Ectodermal cell (in vitro differentiated cells): ENCODE measurements at regions not wholly inside any gene's neighbourhood (a gene's known extent, or its start where the extent isn't known, plus 50 kb on each side); places are given as distances from the start of the nearest gene placed in this dataset.
"Not testable (repeated sequence)": the region's sequence is repeated elsewhere in the genome, so short reads cannot be mapped to it uniquely, and the experiment has no call there.

Experiments used
- H3K27ac ChIP-seq: 2 replicates; pipeline ENCODE4 v1.7.0; 2013; ENCODE audit warnings: mild to moderate bottlenecking, low read depth, low read length; ENCODE audit not compliant: insufficient read depth, poor library complexity, severe bottlenecking
- H3K27me3 ChIP-seq: 2 replicates; pipeline ENCODE4 v1.7.0; 2013; ENCODE audit warnings: mild to moderate bottlenecking, low read length; ENCODE audit not compliant: insufficient read depth, control insufficient read depth, poor library complexity, severe bottlenecking
- H3K36me3 ChIP-seq: one replicate; pipeline ENCODE4 v1.7.0; 2013; ENCODE audit warnings: low read length; ENCODE audit not compliant: control insufficient read depth, insufficient read depth
- H3K4me1 ChIP-seq: one replicate; pipeline ENCODE4 v1.7.0; 2013; ENCODE audit warnings: low read length; ENCODE audit not compliant: control insufficient read depth, insufficient read depth
- H3K4me3 ChIP-seq: 2 replicates; pipeline ENCODE4 v1.7.0; 2013; ENCODE audit warnings: low read depth, low read length, control low read depth; ENCODE audit not compliant: insufficient read depth
- H3K9me3 ChIP-seq: 2 replicates; pipeline ENCODE4 v1.7.0; 2013; ENCODE audit warnings: mild to moderate bottlenecking, low read length, moderate library complexity; ENCODE audit not compliant: control insufficient read depth
- WGBS, 2 experiments: methylation state at CpG; one replicate each; pipeline ENCODE4 v1.1.7; 2013; ENCODE audit warnings: missing lambda C conversion rate in 2 of 2; 5-methylcytosine and 5-hydroxymethylcytosine counted together

GRCh38 chr16:55058576-55058975 lies 127.9 kb downstream of the IRX5 start:
- Histone ChIP-seq H3K9me3 (no peaks in the 10 kb centered on the region), H3K36me3 (no peaks in the 10 kb centered on the region), H3K4me1 (peaks cover 6% of the 10 kb centered on the region), H3K27ac (no peak overlapping the region), H3K27me3 (peaks cover 36% of the 10 kb centered on the region), H3K4me3 (no peak overlapping the region)
- 77% methylated on average over 4 of the region's 4 CpGs for WGBS, 2 experiments

- H3K27ac ChIP-seq = no peak overlapping the region
- H3K4me1 ChIP-seq = peaks cover 6% of the 10 kb centered on the region
- H3K9me3 ChIP-seq = no peaks in the 10 kb centered on the region
- no peaks in the 10 kb centered on the region for H3K36me3 ChIP-seq
- peaks cover 35% of the 10 kb centered on the region for H3K27me3 ChIP-seq
- H3K4me3 ChIP-seq = no peak overlapping the region
- 64 to 68% methylated on average over 2 of the region's 2 CpGs for WGBS, 2 experiments
Measured at GRCh38 chr16:55059146-55059545, 128.5 kb downstream of the IRX5 start.

- Histone ChIP-seq H3K4me3 (no peak overlapping the region), H3K36me3 (no peaks in the 10 kb centered on the region), H3K27me3 (peaks cover 28% of the 10 kb centered on the region), H3K27ac (no peak overlapping the region), H3K4me1 (peaks cover 6% of the 10 kb centered on the region), H3K9me3 (no peaks in the 10 kb centered on the region)
- 95% methylated on average over 1 of the region's 1 CpG for WGBS, 2 experiments
Measured at GRCh38 chr16:55061126-55061525, 130.5 kb downstream of the IRX5 start.

- WGBS, 2 experiments = 91 to 96% methylated on average over 2 of the region's 2 CpGs
- peaks cover 14% of the 10 kb centered on the region for H3K27me3 ChIP-seq
- H3K4me3 ChIP-seq = no peak overlapping the region
- no peak overlapping the region for H3K27ac ChIP-seq
- peaks cover 1% of the 10 kb centered on the region for H3K4me1 ChIP-seq
- H3K36me3 ChIP-seq = no peaks in the 10 kb centered on the region
- no peaks in the 10 kb centered on the region for H3K9me3 ChIP-seq
Measured at GRCh38 chr16:55062442-55062841, 131.8 kb downstream of the IRX5 start.

GRCh38 chr16:55072976-55073375 lies 142.3 kb downstream of the IRX5 start:
- Histone ChIP-seq H3K27me3 (no peaks in the 10 kb centered on the region), H3K4me3 (no peak overlapping the region), H3K9me3 (no peaks in the 10 kb centered on the region), H3K27ac (no peak overlapping the region), H3K4me1 (no peaks in the 10 kb centered on the region), H3K36me3 (no peaks in the 10 kb centered on the region)
- WGBS, 2 experiments = 96% methylated on average over 1 of the region's 1 CpG

- H3K9me3 ChIP-seq = no peaks in the 10 kb centered on the region
- H3K27ac ChIP-seq = no peak overlapping the region
- no peaks in the 10 kb centered on the region for H3K4me1 ChIP-seq
- no peaks in the 10 kb centered on the region for H3K36me3 ChIP-seq
- no peak overlapping the region for H3K4me3 ChIP-seq
- 90 to 96% methylated on average over 4 of the region's 4 CpGs for WGBS, 2 experiments
- H3K27me3 ChIP-seq = no peaks in the 10 kb centered on the region
Measured at GRCh38 chr16:55073830-55074229, 143.2 kb downstream of the IRX5 start.

- H3K27ac ChIP-seq, H3K27me3 ChIP-seq, H3K9me3 ChIP-seq, H3K4me1 ChIP-seq, H3K4me3 ChIP-seq, H3K36me3 ChIP-seq: not testable (repeated sequence)
- 82 to 91% methylated on average over 7 of the region's 7 CpGs for WGBS, 2 experiments
Measured at GRCh38 chr16:55075208-55075607, 144.5 kb downstream of the IRX5 start.

GRCh38 chr16:55076053-55076452 lies 145.4 kb downstream of the IRX5 start:
- 84 to 98% methylated on average over 1 of the region's 1 CpG for WGBS, 2 experiments
- no peaks in the 10 kb centered on the region for H3K36me3 ChIP-seq
- H3K27me3 ChIP-seq = no peaks in the 10 kb centered on the region
- H3K4me1 ChIP-seq = no peaks in the 10 kb centered on the region
- no peak overlapping the region for H3K4me3 ChIP-seq
- no peaks in the 10 kb centered on the region for H3K9me3 ChIP-seq
- no peak overlapping the region for H3K27ac ChIP-seq

GRCh38 chr16:55077266-55077665 lies 146.6 kb downstream of the IRX5 start:
- Histone ChIP-seq H3K27me3 (no peaks in the 10 kb centered on the region), H3K36me3 (no peaks in the 10 kb centered on the region), H3K4me3 (no peak overlapping the region), H3K4me1 (no peaks in the 10 kb centered on the region), H3K27ac (no peak overlapping the region), H3K9me3 (no peaks in the 10 kb centered on the region)
- WGBS, 2 experiments = 89 to 96% methylated on average over 4 of the region's 4 CpGs

- no peak overlapping the region for H3K4me3 ChIP-seq
- no peak overlapping the region for H3K27ac ChIP-seq
- H3K36me3 ChIP-seq = no peaks in the 10 kb centered on the region
- H3K4me1 ChIP-seq = no peaks in the 10 kb centered on the region
- no peaks in the 10 kb centered on the region for H3K27me3 ChIP-seq
- 95% methylated on average over 5 of the region's 5 CpGs for WGBS, 2 experiments
- no peaks in the 10 kb centered on the region for H3K9me3 ChIP-seq
Measured at GRCh38 chr16:55078153-55078552, 147.5 kb downstream of the IRX5 start.

- 94% methylated on average over 8 of the region's 8 CpGs for WGBS, 2 experiments
- no peak overlapping the region for H3K27ac ChIP-seq
- H3K27me3 ChIP-seq = no peaks in the 10 kb centered on the region
- H3K4me3 ChIP-seq = no peak overlapping the region
- H3K4me1 ChIP-seq = no peaks in the 10 kb centered on the region
- H3K36me3 ChIP-seq = no peaks in the 10 kb centered on the region
- no peaks in the 10 kb centered on the region for H3K9me3 ChIP-seq
Measured at GRCh38 chr16:55078699-55079410, 148.2 kb downstream of the IRX5 start.
